Neural progenitor cell (in vitro differentiated cells): ENCODE measurements at regions not wholly inside any gene's neighbourhood (a gene's known extent, or its start where the extent isn't known, plus 50 kb on each side); places are given as distances from the start of the nearest gene placed in this dataset.
"Not testable (repeated sequence)": the region's sequence is repeated elsewhere in the genome, so short reads cannot be mapped to it uniquely, and the experiment has no call there.

Source experiments
- DNase-seq: peaks from one replicate; pipeline ENCODE4 v3.0.0-alpha.2; 2016; ENCODE audit warnings: low spot score
- H2AFZ ChIP-seq: fragments of 200-600 bp; sonication (generic); replicated peaks from 2 replicates; pipeline ENCODE4 v1.6.1; 2016; ENCODE audit warnings: antibody characterized with exemption
- H3F3A ChIP-seq: fragments of 200-600 bp; sonication (generic); 2 replicates; pipeline ENCODE4 v1.6.1; 2016; ENCODE audit warnings: antibody characterized with exemption, low read depth
- H3K27ac ChIP-seq: fragments of 200-600 bp; sonication (generic); 2 replicates; pipeline ENCODE4 v1.5.1; 2016; ENCODE audit warnings: mild to moderate bottlenecking
- H3K27me3 ChIP-seq: fragments of 200-600 bp; sonication (generic); 2 replicates; pipeline ENCODE4 v1.6.1; 2016; ENCODE audit warnings: mild to moderate bottlenecking, moderate library complexity
- H3K36me3 ChIP-seq: fragments of 200-600 bp; sonication (generic); 2 replicates; pipeline ENCODE4 v1.5.1; 2016
- H3K4me1 ChIP-seq: fragments of 200-600 bp; sonication (generic); 2 replicates; pipeline ENCODE4 v1.6.1; 2016; ENCODE audit warnings: mixed run types
- H3K4me2 ChIP-seq: fragments of 200-600 bp; sonication (generic); 2 replicates; pipeline ENCODE4 v1.6.1; 2016
- H3K4me3 ChIP-seq: fragments of 200-600 bp; sonication (generic); 2 replicates; pipeline ENCODE4 v1.5.1; 2016
- H3K79me2 ChIP-seq: fragments of 200-600 bp; sonication (generic); 2 replicates; pipeline ENCODE4 v1.6.1; 2016; ENCODE audit warnings: low read depth
- H3K9ac ChIP-seq: fragments of 200-600 bp; sonication (generic); 2 replicates; pipeline ENCODE4 v1.6.1; 2016
- H3K9me3 ChIP-seq: fragments of 200-600 bp; sonication (generic); 2 replicates; pipeline ENCODE4 v1.5.1; 2016; ENCODE audit warnings: low read depth
- H4K20me1 ChIP-seq: fragments of 200-600 bp; sonication (generic); 2 replicates; pipeline ENCODE4 v1.6.1; 2016; ENCODE audit warnings: low read depth
- H3K27ac Mint-ChIP-seq: 3 replicates; pipeline ENCODE4 v1.8.0; 2021; ENCODE audit warnings: mixed read lengths
- H3K27me3 Mint-ChIP-seq: 2 replicates; pipeline ENCODE4 v1.8.0; 2022; ENCODE audit warnings: low read depth, mild to moderate bottlenecking, inconsistent platforms, moderate library complexity, mixed read lengths; ENCODE audit not compliant: insufficient read depth
- H3K36me3 Mint-ChIP-seq: 3 replicates; pipeline ENCODE4 v1.8.0; 2021; ENCODE audit warnings: mixed read lengths
- H3K4me1 Mint-ChIP-seq: 3 replicates; pipeline ENCODE4 v1.8.0; 2021; ENCODE audit warnings: mixed read lengths
- H3K4me3 Mint-ChIP-seq: 3 replicates; pipeline ENCODE4 v1.8.0; 2021; ENCODE audit warnings: mild to moderate bottlenecking, moderate library complexity, mixed read lengths
- H3K9me3 Mint-ChIP-seq: 3 replicates; pipeline ENCODE4 v1.8.0; 2020; ENCODE audit warnings: mixed read lengths
- CTCF ChIP-seq: fragments of 200-600 bp; sonication (generic); IDR thresholded peaks from 2 replicates; pipeline ENCODE4 v1.5.1; 2017; ENCODE audit warnings: antibody characterized with exemption, mild to moderate bottlenecking
- EZH2 ChIP-seq: fragments of 200-600 bp; sonication (generic); IDR thresholded peaks from 2 replicates; pipeline ENCODE4 v1.6.1; 2017; ENCODE audit warnings: antibody characterized with exemption, mild to moderate bottlenecking, moderate library complexity
- EZH2phosphoT487 ChIP-seq: fragments of 200-600 bp; sonication (generic); IDR thresholded peaks from 2 replicates; pipeline ENCODE4 v1.6.1; 2017; ENCODE audit warnings: antibody characterized with exemption

- no peaks in the 10 kb centered on the region for H3K4me1 ChIP-seq
- H3K4me2 ChIP-seq = no peak overlapping the region
- no peaks in the 10 kb centered on the region for H3F3A ChIP-seq
- TF ChIP-seq CTCF (no peak), EZH2 (no peak), EZH2phosphoT487 (no peak)
- H3K27ac ChIP-seq = no peak overlapping the region
- no peaks in the 10 kb centered on the region for H3K36me3 ChIP-seq
- no peaks in the 10 kb centered on the region for H4K20me1 ChIP-seq
- H3K4me3 Mint-ChIP-seq = no peak overlapping the region
- no peaks in the 10 kb centered on the region for H3K4me1 Mint-ChIP-seq
- H3K9ac ChIP-seq = no peak overlapping the region
- no peaks in the 10 kb centered on the region for H3K36me3 Mint-ChIP-seq
- H3K9me3 ChIP-seq = no peaks in the 10 kb centered on the region
- no peak overlapping the region for H3K27ac Mint-ChIP-seq
- no peak for DNase-seq
- no peaks in the 10 kb centered on the region for H3K27me3 ChIP-seq
- no peak overlapping the region for H3K4me3 ChIP-seq
- no peaks in the 10 kb centered on the region for H3K79me2 ChIP-seq
- H3K9me3 Mint-ChIP-seq = peaks cover 2% of the 10 kb centered on the region
- peaks cover 2% of the 10 kb centered on the region for H3K27me3 Mint-ChIP-seq
- H2AFZ ChIP-seq = no peak overlapping the region
These were observed 163.8 kb upstream of the EPB41L3 start for GRCh38 chr18:5707586-5707985.

DNA sequence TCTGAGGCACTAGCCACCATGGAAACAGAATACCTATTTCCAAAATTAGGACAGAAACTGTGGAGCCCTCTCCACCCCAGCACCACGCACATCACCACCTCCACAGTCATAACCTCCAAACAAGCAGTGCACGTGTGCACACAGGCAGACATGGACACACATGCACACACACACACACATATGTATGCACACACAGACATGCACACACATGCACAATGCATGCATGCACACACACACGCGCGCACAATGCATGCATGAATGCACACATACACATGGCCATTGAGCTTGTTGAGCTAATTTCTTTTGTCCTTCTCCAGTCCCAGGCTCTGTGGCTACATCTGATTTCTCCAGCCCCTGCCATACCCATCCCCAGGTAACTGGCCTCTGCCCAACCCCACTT, 161.6 kb upstream of the EPB41L3 start:
- peaks cover 2% of the 10 kb centered on the region for H3K27me3 Mint-ChIP-seq
- H3K4me2 ChIP-seq = no peak overlapping the region
- DNase-seq = no peak
- H4K20me1 ChIP-seq = no peaks in the 10 kb centered on the region
- H3F3A ChIP-seq = no peaks in the 10 kb centered on the region
- no peaks in the 10 kb centered on the region for H3K27me3 ChIP-seq
- no peaks in the 10 kb centered on the region for H3K36me3 Mint-ChIP-seq
- H3K9me3 ChIP-seq = no peaks in the 10 kb centered on the region
- no peak overlapping the region for H3K4me3 ChIP-seq
- no peaks in the 10 kb centered on the region for H3K36me3 ChIP-seq
- no peak overlapping the region for H3K27ac ChIP-seq
- no peak overlapping the region for H3K9ac ChIP-seq
- H2AFZ ChIP-seq = no peak overlapping the region
- no peak overlapping the region for H3K27ac Mint-ChIP-seq
- no peaks in the 10 kb centered on the region for H3K4me1 Mint-ChIP-seq
- TF ChIP-seq EZH2 (no peak), CTCF (no peak), EZH2phosphoT487 (no peak)
- H3K4me3 Mint-ChIP-seq = no peak overlapping the region
- H3K79me2 ChIP-seq = no peaks in the 10 kb centered on the region
- H3K9me3 Mint-ChIP-seq = peaks cover 2% of the 10 kb centered on the region
- no peaks in the 10 kb centered on the region for H3K4me1 ChIP-seq

GRCh38 chr18:5704847-5705246, 161.1 kb upstream of the EPB41L3 start:
- H3K9me3 Mint-ChIP-seq = peaks cover 2% of the 10 kb centered on the region
- Histone ChIP-seq H3K9ac (no peak overlapping the region), H3K36me3 (no peaks in the 10 kb centered on the region)

DNA sequence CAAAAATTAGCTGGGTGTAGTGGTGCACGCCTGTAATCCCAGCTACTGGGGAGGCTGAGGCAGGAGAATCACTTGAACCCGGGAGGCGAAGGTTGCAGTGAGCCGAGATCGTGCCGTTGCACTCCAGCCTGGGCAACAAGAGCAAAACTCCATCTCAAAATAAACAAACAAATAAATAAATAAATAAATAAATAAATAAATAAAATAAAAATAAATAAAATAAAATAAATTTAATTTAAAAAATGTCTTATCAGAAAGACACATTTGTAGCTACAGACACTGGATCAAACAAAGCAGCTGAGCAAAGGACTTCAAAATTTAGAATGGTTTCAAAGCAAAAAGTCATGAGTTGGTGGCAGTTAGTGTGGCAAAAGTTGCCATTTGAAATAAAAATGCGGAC, 158.2 kb upstream of the EPB41L3 start:
- not testable (repeated sequence) for H3K4me1 Mint-ChIP-seq, H3K27ac ChIP-seq, H3K27me3 Mint-ChIP-seq, H3K36me3 ChIP-seq, H3K36me3 Mint-ChIP-seq, H4K20me1 ChIP-seq, H2AFZ ChIP-seq, H3F3A ChIP-seq, H3K9me3 ChIP-seq, H3K4me3 ChIP-seq, H3K9me3 Mint-ChIP-seq, H3K27me3 ChIP-seq, H3K4me1 ChIP-seq, H3K79me2 ChIP-seq, H3K4me2 ChIP-seq, H3K9ac ChIP-seq, H3K4me3 Mint-ChIP-seq, H3K27ac Mint-ChIP-seq, DNase-seq

More at GRCh38 chr18:5704847-5705246, 161.1 kb upstream of the EPB41L3 start:
- Histone ChIP-seq H4K20me1 (no peaks in the 10 kb centered on the region), H3K27me3 (no peaks in the 10 kb centered on the region), H2AFZ (no peak overlapping the region), H3K4me1 (no peaks in the 10 kb centered on the region), H3F3A (no peaks in the 10 kb centered on the region), H3K79me2 (no peaks in the 10 kb centered on the region), H3K9me3 (no peaks in the 10 kb centered on the region), H3K4me3 (no peak overlapping the region), H3K27ac (no peak overlapping the region), H3K4me2 (no peak overlapping the region)
- H3K27ac Mint-ChIP-seq = no peak overlapping the region
- H3K36me3 Mint-ChIP-seq = no peaks in the 10 kb centered on the region
- TF ChIP-seq CTCF (no peak), EZH2phosphoT487 (no peak), EZH2 (no peak)
- H3K4me1 Mint-ChIP-seq = no peaks in the 10 kb centered on the region
- no peak for DNase-seq
- no peak overlapping the region for H3K4me3 Mint-ChIP-seq
- peaks cover 2% of the 10 kb centered on the region for H3K27me3 Mint-ChIP-seq
